H1 (cell line): ENCODE measurements at regions not wholly inside any gene's neighbourhood (a gene's known extent, or its start where the extent isn't known, plus 50 kb on each side); places are given as distances from the start of the nearest gene placed in this dataset.
A peak's percentile ranks its signal among the peaks of the same experiment; 100 is the strongest.

Source experiments
- CTCF ChIA-PET: fragments of 300-600 bp; sonication (Branson Sonifier 250); formaldehyde crosslinking; loops from one replicate; lab custom pipeline; 2021; ENCODE audit not compliant: partially characterized antibody; lab: Charles Lee
- POLR2A ChIA-PET: fragments of 300-600 bp; sonication (Branson Sonifier 250); formaldehyde crosslinking; loops from one replicate; lab custom pipeline; 2021; ENCODE audit warnings: inconsistent platforms; ENCODE audit not compliant: partially characterized antibody; lab: Charles Lee
- DNase-seq, 2 experiments: peaks; one replicate each; pipeline versions ENCODE4 v3.0.0 to v3.0.0-alpha.2; 2010 to 2022; ENCODE audit warnings: low spot score in 2 of 2, low read depth in 1 of 2, mixed read lengths in 1 of 2
- FAIRE-seq: peaks from 2 replicates; lab custom pipeline; 2011; peaks lifted over from hg19 to GRCh38; lab: Jason Lieb, UNC
- H2AFZ ChIP-seq: 2 replicates; pipeline ENCODE4 v1.8.1; 2012; ENCODE audit warnings: low read length, inconsistent platforms
- H2AK5ac ChIP-seq: 2 replicates; pipeline ENCODE4 v1.6.1; 2013; ENCODE audit warnings: low read depth, low read length
- H2BK120ac ChIP-seq: replicated peaks from 2 replicates; pipeline ENCODE3; 2013; ENCODE audit warnings: low read depth, low read length, inconsistent platforms
- H2BK12ac ChIP-seq: 2 replicates; pipeline ENCODE4 v1.6.1; 2013; ENCODE audit warnings: low read depth, low read length
- H2BK15ac ChIP-seq: 2 replicates; pipeline ENCODE4 v1.6.1; 2013; ENCODE audit warnings: low read length
- H2BK20ac ChIP-seq: 2 replicates; pipeline ENCODE4 v1.6.1; 2013; ENCODE audit warnings: low read length
- H2BK5ac ChIP-seq: 2 replicates; pipeline ENCODE4 v1.6.1; 2013; ENCODE audit warnings: low read depth, low read length
- H3K14ac ChIP-seq: 2 replicates; pipeline ENCODE4 v1.6.1; 2013; ENCODE audit warnings: inconsistent platforms; ENCODE audit not compliant: insufficient read length
- H3K18ac ChIP-seq: 2 replicates; pipeline ENCODE4 v1.6.1; 2013; ENCODE audit warnings: low read length; ENCODE audit errors: extremely low read depth
- H3K23ac ChIP-seq: 2 replicates; pipeline ENCODE4 v1.6.1; 2013; ENCODE audit warnings: inconsistent platforms; ENCODE audit not compliant: insufficient read length
- H3K23me2 ChIP-seq: 2 replicates; pipeline ENCODE4 v1.6.1; 2013; ENCODE audit warnings: low read depth, low read length
- H3K27ac ChIP-seq: 2 replicates; pipeline ENCODE4 v1.6.1; 2011; ENCODE audit warnings: low read depth, low read length, inconsistent platforms
- H3K27me3 ChIP-seq, 4 experiments: replicated peaks in 1 of 4; 1 replicate in 1 of 4; 2 replicates in 3 of 4; pipeline versions ENCODE4 v1.6.1 to v1.8.1; 2011 to 2013; ENCODE audit warnings: low read length in 3 of 4, mild to moderate bottlenecking in 3 of 4, inconsistent platforms in 2 of 4, mixed read lengths in 2 of 4, moderate library complexity in 1 of 4; ENCODE audit not compliant: control insufficient read depth in 3 of 4, insufficient read depth in 3 of 4; ENCODE audit errors: extremely low read depth in 1 of 4
- H3K36me3 ChIP-seq, 4 experiments: 2 replicates each; pipeline versions ENCODE4 v1.6.1 to v1.8.1; 2011 to 2013; ENCODE audit warnings: mild to moderate bottlenecking in 4 of 4, low read length in 3 of 4, moderate library complexity in 2 of 4, control low read depth in 1 of 4, inconsistent platforms in 1 of 4; ENCODE audit not compliant: insufficient read depth in 4 of 4, control insufficient read depth in 2 of 4
- H3K4ac ChIP-seq: replicated peaks from 2 replicates; pipeline ENCODE3; 2013; ENCODE audit warnings: low read length, low read depth, mixed read lengths, inconsistent platforms; ENCODE audit not compliant: insufficient read length
- H3K4me1 ChIP-seq, 4 experiments: replicated peaks in 1 of 4; 1 replicate in 1 of 4; 2 replicates in 3 of 4; pipeline versions ENCODE4 v1.6.1 to v1.8.1; 2011 to 2013; ENCODE audit warnings: low read length in 3 of 4, inconsistent platforms in 2 of 4, mixed read lengths in 1 of 4; ENCODE audit not compliant: insufficient read depth in 4 of 4, control insufficient read depth in 3 of 4
- H3K4me2 ChIP-seq, 2 experiments: 2 replicates each; pipeline versions ENCODE4 v1.6.1 to v1.8.1; 2011 to 2013; ENCODE audit warnings: low read depth in 2 of 2, low read length in 2 of 2, control low read depth in 1 of 2, inconsistent platforms in 1 of 2, mild to moderate bottlenecking in 1 of 2; ENCODE audit not compliant: insufficient read depth in 1 of 2
- H3K4me3 ChIP-seq, 4 experiments: fragments of 200-600, 300-600 bp in 1 of 4; sonication (generic), shearing (Covaris generic), sonication (Bioruptor Twin) in 1 of 4; 2 replicates each; pipeline versions ENCODE4 v1.5.1 to v1.8.1; 2011 to 2016; ENCODE audit warnings: low read length in 4 of 4, low read depth in 3 of 4, control low read depth in 2 of 4, inconsistent platforms in 2 of 4, mild to moderate bottlenecking in 2 of 4, mixed read lengths in 1 of 4, moderate library complexity in 1 of 4; ENCODE audit not compliant: insufficient read depth in 2 of 4; ENCODE audit errors: extremely low read depth in 1 of 4
- H3K56ac ChIP-seq: replicated peaks from 2 replicates; pipeline ENCODE3; 2013; ENCODE audit warnings: low read depth, mild to moderate bottlenecking, mixed read lengths, low read length, inconsistent platforms; ENCODE audit not compliant: insufficient read length
- H3K79me1 ChIP-seq: 2 replicates; pipeline ENCODE4 v1.6.1; 2013; ENCODE audit warnings: low read depth, low read length, control low read depth
- H3K79me2 ChIP-seq, 2 experiments: 2 replicates each; pipeline versions ENCODE4 v1.6.1 to v1.8.1; 2012 to 2013; ENCODE audit warnings: low read length in 2 of 2, mild to moderate bottlenecking in 2 of 2, inconsistent platforms in 1 of 2; ENCODE audit not compliant: insufficient read depth in 2 of 2, control insufficient read depth in 1 of 2
- H3K9ac ChIP-seq, 4 experiments: replicated peaks in 1 of 4; 1 replicate in 1 of 4; 2 replicates in 3 of 4; pipeline versions ENCODE4 v1.6.1 to v1.8.1; 2011 to 2013; ENCODE audit warnings: low read depth in 3 of 4, low read length in 3 of 4, control low read depth in 2 of 4, mild to moderate bottlenecking in 2 of 4, moderate library complexity in 2 of 4, inconsistent platforms in 1 of 4; ENCODE audit errors: extremely low read depth in 1 of 4
- H3K9me3 ChIP-seq, 2 experiments: 2 replicates each; pipeline versions ENCODE4 v1.6.1 to v1.8.1; 2012 to 2013; ENCODE audit warnings: mild to moderate bottlenecking in 2 of 2, moderate library complexity in 2 of 2, control low read depth in 1 of 2, inconsistent platforms in 1 of 2, low read depth in 1 of 2, low read length in 1 of 2, mixed read lengths in 1 of 2; ENCODE audit not compliant: insufficient read depth in 2 of 2
- H4K20me1 ChIP-seq, 2 experiments: replicated peaks in 1 of 2; 2 replicates each; pipeline versions ENCODE3 to v1.8.1; 2011 to 2013; ENCODE audit warnings: inconsistent platforms in 2 of 2, low read length in 2 of 2, mild to moderate bottlenecking in 1 of 2; ENCODE audit not compliant: insufficient read depth in 2 of 2, control insufficient read depth in 1 of 2
- H4K5ac ChIP-seq: 2 replicates; pipeline ENCODE4 v1.6.1; 2013; ENCODE audit warnings: low read length, low read depth, mixed read lengths, inconsistent platforms; ENCODE audit not compliant: insufficient read length
- H4K8ac ChIP-seq: 2 replicates; pipeline ENCODE4 v1.8.0; 2013; ENCODE audit warnings: mild to moderate bottlenecking, moderate library complexity, low read length, inconsistent platforms; ENCODE audit not compliant: insufficient read depth; ENCODE audit errors: extremely low read depth
- H4K91ac ChIP-seq: replicated peaks from 2 replicates; pipeline ENCODE3; 2013; ENCODE audit warnings: low read length, mixed read lengths, inconsistent platforms; ENCODE audit not compliant: insufficient read length
- CBX5 ChIP-seq: fragments of 300-800, 300-1000 bp; sonication (generic); IDR thresholded peaks from 2 replicates; pipeline ENCODE4 v1.7.1; 2016; ENCODE audit warnings: antibody characterized with exemption, low read length, low read depth
- CTCF ChIP-seq, 3 experiments: IDR thresholded peaks; 1 replicate in 2 of 3; 2 replicates in 1 of 3; pipeline versions ENCODE4 v1.5.1 to v1.6.1; 2011; ENCODE audit warnings: low read length in 3 of 3, mild to moderate bottlenecking in 3 of 3, inconsistent platforms in 2 of 3, low read depth in 1 of 3, moderate library complexity in 1 of 3; ENCODE audit not compliant: insufficient read depth in 1 of 3; ENCODE audit errors: control extremely low read depth in 1 of 3
- E2F6 ChIP-seq: IDR thresholded peaks from 2 replicates; pipeline ENCODE4 v1.6.1; 2012; ENCODE audit warnings: inconsistent platforms
- FOSL1 ChIP-seq: IDR thresholded peaks from 2 replicates; pipeline ENCODE4 v1.6.1; 2011; ENCODE audit warnings: mild to moderate bottlenecking, low read depth, low read length, moderate library complexity; ENCODE audit not compliant: insufficient read depth
- GABPA ChIP-seq: IDR thresholded peaks from 2 replicates; pipeline ENCODE4 v1.6.1; 2011; ENCODE audit warnings: mild to moderate bottlenecking, low read length, moderate library complexity, borderline replicate concordance; ENCODE audit not compliant: insufficient read depth
- HDAC2 ChIP-seq, 2 experiments: fragments of 300-600 bp in 1 of 2; sonication (generic) in 1 of 2; IDR thresholded peaks; 2 replicates each; pipeline ENCODE4 v1.6.1; 2011 to 2012; ENCODE audit warnings: low read depth in 2 of 2, low read length in 2 of 2, mild to moderate bottlenecking in 2 of 2, moderate library complexity in 2 of 2, borderline replicate concordance in 1 of 2, inconsistent platforms in 1 of 2
- POU5F1 ChIP-seq: IDR thresholded peaks from 2 replicates; pipeline ENCODE4 v1.6.1; 2011; ENCODE audit warnings: low read depth, mild to moderate bottlenecking, low read length, moderate library complexity
- SUZ12 ChIP-seq: fragments of 200-600 bp; sonication (generic); IDR thresholded peaks from 2 replicates; pipeline ENCODE4 v1.6.1; 2012; ENCODE audit warnings: mild to moderate bottlenecking, inconsistent platforms, low read length, moderate library complexity, mixed read lengths
- YY1 ChIP-seq: IDR thresholded peaks from 2 replicates; pipeline ENCODE4 v1.6.1; 2011; ENCODE audit warnings: low read depth, mild to moderate bottlenecking, low read length
- WGBS, 2 experiments: shearing (Covaris generic) in 1 of 2; methylation state at CpG; one replicate each; pipeline versions ENCODE4 v1.1.6 to v1.1.7; 2013 to 2015; ENCODE audit warnings: low lambda C conversion rate in 2 of 2, mixed read lengths in 2 of 2, inconsistent platforms in 1 of 2, low coverage in 1 of 2, missing lambda C conversion rate in 1 of 2; ENCODE audit not compliant: insufficient replicate concordance in 2 of 2, insufficient coverage in 1 of 2, insufficient read length in 1 of 2; ENCODE audit errors: extremely low coverage in 1 of 2, missing lambda C conversion rate in 1 of 2; 5-methylcytosine and 5-hydroxymethylcytosine counted together

GRCh38 chr1:233782937-233783586, 121.4 kb upstream of the SLC35F3 start:
- POLR2A ChIA-PET: no interaction called here
- CTCF ChIA-PET: interaction anchor here (0.9 to 1.5 kb wide), 5 partner anchors 8 to 342 kb away, joined by 3 to 5 read pairs (median 3); no protein-coding TSS in a partner anchor
- no peaks in the 10 kb centered on the region for H3K79me1 ChIP-seq
- TF ChIP-seq SUZ12 (no peak), GABPA (no peak), E2F6 (no peak), FOSL1 (no peak), HDAC2 (IDR thresholded peaks at IDR 0.05; ENCODE audit: borderline replicate concordance in 1 of 2, low read depth in 2 of 2, low read length in 2 of 2) (no peak), CBX5 (no peak), POU5F1 (no peak), YY1 (no peak), CTCF (IDR thresholded peaks at IDR 0.05; ENCODE audit: control extremely low read depth in 1 of 3, insufficient read depth in 1 of 3, low read depth in 1 of 3, low read length in 3 of 3) (no peak)

More at GRCh38 chr1:233782937-233783586, 121.4 kb upstream of the SLC35F3 start:
- Histone ChIP-seq H3K14ac (no peak overlapping the region), H2BK5ac (no peak overlapping the region), H3K27ac (no peak overlapping the region), H3K27me3 (no peaks in the 10 kb centered on the region), H4K20me1 (no peaks in the 10 kb centered on the region), H3K9me3 (peaks cover 0 to 3% of the 10 kb centered on the region in 2 experiments; a peak in 1 of 4 replicates), H2BK12ac (no peak overlapping the region), H3K36me3 (no peaks in the 10 kb centered on the region), H3K79me2 (no peaks in the 10 kb centered on the region), H3K4me2 (no peak overlapping the region), H3K4ac (no peak overlapping the region), H3K23me2 (peaks cover 2% of the 10 kb centered on the region; the same call in 1 of the 2 replicates), H3K18ac (no peak overlapping the region), H3K4me1 (no peaks in the 10 kb centered on the region), H3K23ac (no peak overlapping the region), H4K8ac (no peak overlapping the region), H4K91ac (no peak overlapping the region), H2BK15ac (no peak overlapping the region), H2BK20ac (no peak overlapping the region), H3K4me3 (no peak overlapping the region), H4K5ac (no peak overlapping the region), H2AK5ac (no peak overlapping the region), H2BK120ac (no peak overlapping the region), H3K9ac (no peak overlapping the region), H3K56ac (no peak overlapping the region), H2AFZ (peak overlapping the region; percentile 57; the same call in 1 of the 2 replicates)
- FAIRE-seq: no peak
- 91% methylated on average over 9 of the region's 9 CpGs; no CpG with 5 or more reads in 1 of the 2 experiments for WGBS, 2 experiments
- no peak for DNase-seq
